ENCODE measurements at regions not wholly inside any gene's neighbourhood (a gene's known extent, or its start where the extent isn't known, plus 50 kb on each side); places are given as distances from the start of the nearest gene placed in this dataset.

DNA sequence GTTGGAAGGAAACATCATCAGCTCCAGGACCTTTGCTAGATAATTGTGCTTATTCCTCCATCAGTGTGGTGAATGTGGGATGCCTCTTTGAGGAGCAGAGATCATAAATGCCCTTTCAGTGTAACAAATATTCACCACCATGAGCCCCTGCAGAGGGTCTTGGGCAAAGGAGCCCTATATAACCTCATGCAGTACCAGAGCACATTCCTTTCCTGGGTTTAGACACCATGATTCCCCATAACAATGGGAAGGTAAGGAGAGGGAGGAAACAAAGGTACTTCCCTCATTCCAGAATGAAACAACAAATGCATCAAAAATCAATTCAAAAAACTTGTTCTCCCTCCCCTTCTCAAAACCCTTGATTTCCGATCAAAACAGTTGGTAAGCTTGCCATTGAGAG lies 103.4 kb upstream of the PROX1 start:
- TF ChIP-seq, protein P1, sequence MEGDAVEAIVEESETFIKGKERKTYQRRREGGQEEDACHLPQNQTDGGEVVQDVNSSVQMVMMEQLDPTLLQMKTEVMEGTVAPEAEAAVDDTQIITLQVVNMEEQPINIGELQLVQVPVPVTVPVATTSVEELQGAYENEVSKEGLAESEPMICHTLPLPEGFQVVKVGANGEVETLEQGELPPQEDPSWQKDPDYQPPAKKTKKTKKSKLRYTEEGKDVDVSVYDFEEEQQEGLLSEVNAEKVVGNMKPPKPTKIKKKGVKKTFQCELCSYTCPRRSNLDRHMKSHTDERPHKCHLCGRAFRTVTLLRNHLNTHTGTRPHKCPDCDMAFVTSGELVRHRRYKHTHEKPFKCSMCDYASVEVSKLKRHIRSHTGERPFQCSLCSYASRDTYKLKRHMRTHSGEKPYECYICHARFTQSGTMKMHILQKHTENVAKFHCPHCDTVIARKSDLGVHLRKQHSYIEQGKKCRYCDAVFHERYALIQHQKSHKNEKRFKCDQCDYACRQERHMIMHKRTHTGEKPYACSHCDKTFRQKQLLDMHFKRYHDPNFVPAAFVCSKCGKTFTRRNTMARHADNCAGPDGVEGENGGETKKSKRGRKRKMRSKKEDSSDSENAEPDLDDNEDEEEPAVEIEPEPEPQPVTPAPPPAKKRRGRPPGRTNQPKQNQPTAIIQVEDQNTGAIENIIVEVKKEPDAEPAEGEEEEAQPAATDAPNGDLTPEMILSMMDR (conservative IDR thresholded peaks at IDR 0.05; ENCODE audit: low read depth, low read length): no peak
- DNase-seq (ENCODE audit: low read depth): no peak
- H3K4me3 ChIP-seq (ENCODE audit: low read length): no peak overlapping the region

DNA sequence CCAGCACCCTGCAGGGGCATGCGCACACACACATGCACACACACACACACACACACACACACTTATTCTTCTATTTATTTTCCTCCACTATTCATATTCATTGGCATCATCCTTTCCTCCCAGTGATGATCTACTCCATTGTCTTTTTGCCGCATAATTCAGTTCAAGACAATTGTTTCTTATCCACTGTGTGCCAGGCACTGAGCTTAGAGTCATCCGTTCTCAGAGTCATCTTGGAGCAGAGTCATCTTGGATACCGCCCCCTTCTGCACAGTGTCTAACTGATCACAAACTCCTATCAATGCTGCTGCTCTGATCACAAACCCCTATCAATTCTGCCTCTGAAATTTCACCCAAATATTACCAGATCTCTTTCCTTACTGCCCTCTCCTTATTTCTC lies 102.8 kb upstream of the PROX1 start:
- no peak for DNase-seq (ENCODE audit: low read depth)
- H3K4me3 ChIP-seq (ENCODE audit: low read length): no peak overlapping the region
- TF ChIP-seq, protein P1 (conservative IDR thresholded peaks at IDR 0.05; ENCODE audit: low read depth, low read length): no peak

DNA sequence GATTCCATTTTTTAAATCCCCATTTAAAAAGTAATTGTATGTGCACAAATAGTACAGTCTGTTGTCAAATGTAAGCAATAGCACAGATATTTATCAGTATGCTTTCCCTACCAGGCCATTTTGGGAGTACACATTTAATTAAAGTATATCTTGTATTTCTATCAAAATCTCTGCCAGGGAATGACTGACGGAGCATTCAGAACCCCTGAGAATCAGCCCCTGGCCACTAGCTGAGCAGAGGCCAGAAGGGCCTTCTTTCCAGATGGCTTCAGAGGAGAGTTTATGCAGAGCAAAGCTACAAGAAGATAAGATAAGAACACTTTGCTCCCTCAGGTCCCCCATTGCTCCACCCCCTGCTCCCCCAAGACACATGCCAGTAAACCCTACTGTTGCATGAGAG lies 99.9 kb upstream of the PROX1 start:
- DNase-seq (ENCODE audit: low read depth): no peak
- no peak overlapping the region for H3K4me3 ChIP-seq (ENCODE audit: low read length)

DNA sequence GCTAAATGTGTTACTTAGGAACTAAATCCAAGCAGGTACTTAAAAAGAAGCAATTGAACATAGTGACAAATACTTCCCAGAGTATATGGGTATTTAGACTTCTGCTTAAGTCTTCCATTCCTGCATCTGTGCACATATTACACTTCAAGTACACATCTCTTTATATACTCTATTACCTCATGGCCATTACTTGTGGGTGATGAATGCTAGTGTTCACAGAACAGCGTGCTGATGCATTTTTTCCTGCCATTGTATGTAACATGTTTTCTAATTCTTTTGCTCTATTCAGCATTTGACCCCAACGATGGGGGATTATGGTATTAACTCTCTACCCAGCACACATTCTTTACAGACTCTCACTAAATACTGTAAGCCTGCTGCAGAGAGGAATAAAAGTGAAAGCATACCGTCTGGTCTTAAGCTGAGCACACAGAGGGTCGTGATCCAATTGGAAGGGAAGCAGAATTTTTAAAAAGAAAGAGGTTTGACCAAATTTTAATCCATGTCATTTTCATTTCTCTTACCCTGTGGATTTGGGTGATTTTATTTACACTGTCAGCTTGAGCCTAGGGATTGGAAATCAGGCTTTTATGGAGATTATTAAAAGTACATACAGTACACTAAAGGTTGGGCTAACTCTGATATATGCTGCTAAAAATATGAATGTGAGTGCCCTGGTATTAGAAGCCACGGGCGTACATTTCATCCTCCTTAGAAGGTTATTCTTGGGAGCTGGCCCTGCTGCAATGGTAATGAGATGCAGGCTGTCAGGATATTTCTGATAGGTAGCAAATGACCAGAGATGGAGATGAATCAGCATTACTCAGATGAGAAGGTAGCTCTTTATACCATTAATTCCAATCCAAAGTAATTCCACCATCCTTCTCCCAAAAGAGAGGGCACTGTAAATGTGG lies 95.5 kb upstream of the PROX1 start:
- H3K4me3 ChIP-seq (ENCODE audit: low read length): no peak overlapping the region
- no peak for DNase-seq (ENCODE audit: low read depth)
- TF ChIP-seq, protein P1 (conservative IDR thresholded peaks at IDR 0.05; ENCODE audit: low read depth, low read length): no peak

More for the DNA sequence above, 99.9 kb upstream of the PROX1 start:
- TF ChIP-seq, protein P1 (conservative IDR thresholded peaks at IDR 0.05; ENCODE audit: low read depth, low read length): no peak

DNA sequence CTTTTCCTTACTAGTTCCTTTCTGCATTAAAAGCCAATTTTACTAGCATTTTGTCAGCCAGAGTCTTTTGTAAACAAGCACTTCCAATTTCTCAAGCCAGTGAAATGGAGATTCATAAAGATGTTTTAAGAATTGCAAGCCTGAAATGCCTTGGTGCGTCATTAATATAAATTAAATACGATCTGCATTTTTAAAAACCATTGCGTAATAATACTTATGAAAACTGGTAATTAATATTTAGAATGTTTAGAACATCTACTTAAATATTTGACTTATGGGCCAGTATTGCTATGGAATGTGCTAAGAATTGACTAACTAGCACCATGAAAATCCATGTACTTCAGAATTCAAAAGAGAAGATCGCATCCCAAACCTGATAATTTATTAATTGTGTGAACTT lies 89.1 kb upstream of the PROX1 start:
- H3K4me3 ChIP-seq (ENCODE audit: low read length): no peak overlapping the region
- TF ChIP-seq, protein P1 (conservative IDR thresholded peaks at IDR 0.05; ENCODE audit: low read depth, low read length): no peak
- no peak for DNase-seq (ENCODE audit: low read depth)

DNA sequence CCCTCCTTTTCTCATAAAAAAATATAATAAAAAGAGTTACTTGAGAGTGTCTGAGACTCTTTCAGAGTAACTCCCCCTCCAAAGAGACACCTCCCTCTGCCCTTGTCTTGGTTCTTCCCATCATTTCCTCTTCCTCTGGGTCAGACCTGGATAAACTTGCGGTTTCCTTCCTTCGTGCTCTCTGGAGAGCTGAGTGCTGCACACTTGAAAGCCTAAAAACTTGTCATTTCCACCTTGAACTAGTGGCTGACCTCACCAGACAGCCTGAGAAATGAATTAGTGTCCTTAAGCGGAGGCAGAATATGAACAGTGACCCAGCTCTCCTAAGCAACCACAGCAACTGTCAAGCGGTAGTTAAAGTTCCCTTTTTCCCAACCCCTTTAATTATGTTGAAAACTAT lies 88.4 kb upstream of the PROX1 start:
- no peak for DNase-seq (ENCODE audit: low read depth)
- TF ChIP-seq, protein P1 (conservative IDR thresholded peaks at IDR 0.05; ENCODE audit: low read depth, low read length): no peak
- no peak overlapping the region for H3K4me3 ChIP-seq (ENCODE audit: low read length)

DNA sequence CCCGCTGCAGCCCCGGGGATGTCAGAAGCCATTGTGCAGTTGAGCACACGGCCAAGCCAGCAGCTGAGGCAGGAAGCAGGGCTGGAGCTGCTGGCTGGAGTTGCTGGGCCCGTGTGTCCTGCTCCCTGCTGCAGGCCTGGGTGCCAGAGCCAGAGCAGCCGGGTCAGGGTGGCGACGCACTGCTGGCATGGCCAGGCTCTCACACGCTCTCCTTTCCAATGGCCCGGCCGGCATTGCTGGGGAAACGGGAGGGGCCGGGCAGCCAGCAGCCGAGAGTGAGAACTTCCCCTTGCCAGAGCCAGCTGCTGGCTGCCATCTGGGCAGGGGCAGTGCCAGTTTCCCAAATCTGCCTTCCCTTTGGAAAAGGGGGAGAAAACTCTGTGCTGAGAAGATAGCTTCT lies 82.4 kb upstream of the PROX1 start:
- DNase-seq (ENCODE audit: low read depth): no peak
- H3K4me3 ChIP-seq (ENCODE audit: low read length): no peak overlapping the region
- TF ChIP-seq, protein P1 (conservative IDR thresholded peaks at IDR 0.05; ENCODE audit: low read depth, low read length): no peak

Data from retinal pigment epithelial cell (primary cell).